ENCODE measurements at regions not wholly inside any gene's neighbourhood (a gene's known extent, or its start where the extent isn't known, plus 50 kb on each side); places are given as distances from the start of the nearest gene placed in this dataset.
"Not testable (repeated sequence)": the region's sequence is repeated elsewhere in the genome, so short reads cannot be mapped to it uniquely, and the experiment has no call there.

DNA sequence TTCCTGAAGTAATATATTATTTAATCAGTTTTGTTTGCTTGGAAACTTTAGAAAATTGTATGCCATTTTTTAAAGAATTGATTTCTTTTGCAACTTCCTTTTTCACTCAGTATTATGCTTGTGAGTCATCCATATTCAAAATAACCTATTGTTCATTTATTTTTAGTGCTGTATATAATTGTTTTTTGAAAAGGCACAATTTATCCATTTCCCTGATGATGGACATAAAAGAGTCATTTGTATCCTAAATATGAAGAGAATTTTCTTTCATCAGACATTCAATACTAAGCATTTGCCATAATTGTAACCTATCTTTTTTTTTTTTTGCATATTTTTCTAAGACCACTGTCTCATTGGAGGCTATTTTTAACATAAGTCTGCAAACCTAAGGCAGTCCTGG is 134.1 kb upstream of the SERPINE2 start:
- DNase-seq = no peak

DNA sequence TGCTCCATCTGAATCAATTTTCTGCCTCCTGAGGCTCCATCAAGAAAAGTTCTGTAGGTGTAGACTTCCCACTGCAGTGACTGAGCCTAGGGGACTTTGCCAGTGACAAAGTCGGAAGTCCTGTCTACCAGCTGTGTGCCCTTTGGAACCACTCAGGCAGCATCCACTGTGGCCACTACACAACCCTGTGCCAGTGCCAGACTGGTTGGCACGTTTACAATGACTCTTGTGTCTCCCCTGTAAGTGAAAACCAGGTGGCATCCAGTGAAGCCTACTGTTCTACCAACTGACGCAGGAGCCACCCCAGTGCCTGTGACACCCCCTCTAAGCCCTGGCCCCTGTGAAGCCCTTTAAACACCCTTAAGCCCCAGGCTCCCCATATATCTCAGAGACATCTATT is 132.1 kb upstream of the SERPINE2 start:
- no peak for DNase-seq

DNA sequence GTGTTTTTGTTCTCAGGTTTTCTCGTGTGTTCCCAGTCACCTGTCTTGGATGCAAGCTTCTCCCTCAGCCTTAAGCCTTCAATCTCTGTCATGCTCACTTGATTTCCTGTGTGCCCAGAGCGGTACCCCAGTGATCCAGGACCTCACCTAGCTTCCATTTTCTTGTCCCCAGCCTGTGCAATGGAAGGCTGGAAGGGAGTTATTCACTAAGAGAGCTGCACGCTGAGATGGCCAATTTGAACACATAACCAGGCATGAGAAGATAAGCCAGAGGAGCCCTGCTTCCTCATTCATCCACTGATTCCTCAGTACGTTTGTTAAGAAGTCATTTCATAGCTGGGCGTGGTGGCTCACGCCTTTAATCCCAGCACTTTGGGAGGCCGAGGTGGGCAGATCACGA is 130.8 kb upstream of the SERPINE2 start:
- DNase-seq = no peak

DNA sequence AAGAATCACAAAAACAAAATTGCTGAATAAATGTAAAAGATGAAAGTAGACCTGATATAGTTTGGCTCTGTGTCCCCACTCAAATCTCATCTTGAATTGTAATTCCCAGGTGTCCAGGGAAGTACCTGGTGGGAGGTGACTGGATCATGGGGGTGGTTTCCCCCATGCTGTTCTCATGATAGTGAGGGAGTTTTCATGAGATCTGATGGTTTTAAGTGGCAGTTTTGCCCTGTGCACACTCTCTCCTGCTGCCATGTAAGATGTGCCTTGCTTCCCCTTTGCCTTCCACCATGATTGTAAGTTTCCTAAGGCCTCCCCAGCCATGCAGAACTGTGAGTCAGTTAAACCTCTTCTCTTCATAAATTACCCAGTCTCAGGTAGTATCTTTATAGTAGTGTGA is 128.7 kb upstream of the SERPINE2 start:
- DNase-seq = not testable (repeated sequence)

DNA sequence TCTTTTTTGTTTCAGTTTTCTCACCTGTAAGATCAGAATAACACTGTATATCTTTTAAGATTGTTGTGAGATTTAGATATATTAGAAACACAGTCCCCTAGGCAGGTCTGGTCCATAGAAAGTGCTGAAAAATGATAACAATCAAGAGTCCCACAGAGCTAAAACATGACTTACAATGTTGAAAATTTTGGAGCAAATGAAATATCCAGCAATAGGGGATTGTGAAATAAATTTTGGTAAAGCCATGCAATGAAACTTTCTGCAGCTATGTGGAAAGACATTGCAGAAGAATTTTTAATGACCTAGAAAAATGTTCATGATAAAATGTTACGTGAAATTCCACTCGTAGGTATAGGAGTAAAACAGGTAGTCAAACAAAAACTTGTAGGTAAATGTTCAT is 127.6 kb upstream of the SERPINE2 start:
- DNase-seq = no peak

DNA sequence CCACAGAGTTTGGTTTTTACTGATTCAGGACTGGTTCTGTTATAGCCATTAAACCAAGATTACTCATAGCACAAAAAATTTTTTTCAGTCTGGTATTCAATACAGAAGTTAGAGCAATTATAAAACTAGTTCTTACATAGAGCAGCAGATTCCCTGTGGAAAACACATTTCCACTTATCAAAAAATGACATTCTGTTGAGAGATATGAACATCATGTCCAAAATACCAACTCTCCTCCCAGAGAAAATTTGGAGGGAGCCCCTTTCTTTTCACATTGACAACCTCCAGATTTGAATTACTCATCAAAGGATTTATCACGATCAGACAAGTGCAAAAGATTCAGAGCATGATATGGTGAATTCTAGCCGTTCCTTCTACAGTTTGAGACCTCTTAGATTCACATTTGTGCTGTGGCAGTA is 126.8 kb upstream of the SERPINE2 start:
- DNase-seq = no peak

DNA sequence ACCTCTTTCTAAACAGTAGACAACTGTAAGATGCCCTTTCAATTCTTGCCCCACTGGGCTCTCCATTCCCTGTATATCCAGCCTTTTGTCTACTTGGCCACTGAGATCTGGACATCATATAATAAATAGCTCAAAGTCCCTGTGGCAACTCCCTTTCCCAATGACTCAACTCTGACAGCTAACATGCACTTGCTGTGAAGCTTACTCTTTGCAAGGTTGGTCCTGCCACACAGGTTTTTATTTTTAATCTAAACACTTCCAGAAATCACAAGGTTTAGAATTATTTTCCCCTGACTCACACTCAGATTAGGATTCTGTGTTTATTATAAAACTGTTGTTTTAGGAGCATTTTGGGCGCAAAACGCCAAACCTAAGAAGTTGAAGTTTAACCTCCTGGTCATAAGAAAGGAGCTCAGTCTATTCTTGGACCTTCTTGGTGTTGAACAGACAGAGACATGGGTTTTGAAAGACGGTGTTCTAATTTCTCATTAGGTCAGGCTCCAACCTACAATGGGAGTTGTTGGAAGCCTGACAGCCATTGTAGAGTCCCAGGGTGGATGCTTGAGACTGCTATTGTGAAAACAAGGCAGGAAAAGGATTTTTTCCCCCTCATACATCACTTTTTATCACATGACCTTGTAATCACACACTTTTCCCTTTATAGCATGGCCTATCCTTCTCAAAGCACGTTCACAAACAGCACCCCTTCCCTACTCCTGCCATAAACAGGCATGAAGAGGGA is 124.7 kb upstream of the SERPINE2 start:
- no peak for DNase-seq

DNA sequence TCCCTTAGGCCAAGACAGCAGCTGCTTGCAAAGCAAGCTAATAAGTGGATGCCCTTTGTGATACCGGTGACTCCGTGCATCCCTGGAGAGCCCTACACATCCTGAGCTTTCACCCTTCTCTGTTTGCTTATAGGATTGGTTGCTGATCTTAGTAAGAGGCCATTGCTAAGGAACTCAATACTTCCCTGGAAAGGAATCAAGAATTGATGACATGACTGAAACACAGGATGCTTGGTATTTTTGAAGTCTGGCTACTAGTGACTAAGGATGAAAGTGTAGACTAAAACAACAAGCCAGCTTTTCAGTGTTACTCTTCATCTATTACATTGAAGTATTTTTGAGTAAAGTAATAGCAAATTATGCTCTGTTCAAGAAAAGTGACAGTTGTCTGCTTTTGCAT is 123.0 kb upstream of the SERPINE2 start:
- DNase-seq = no peak

DNA sequence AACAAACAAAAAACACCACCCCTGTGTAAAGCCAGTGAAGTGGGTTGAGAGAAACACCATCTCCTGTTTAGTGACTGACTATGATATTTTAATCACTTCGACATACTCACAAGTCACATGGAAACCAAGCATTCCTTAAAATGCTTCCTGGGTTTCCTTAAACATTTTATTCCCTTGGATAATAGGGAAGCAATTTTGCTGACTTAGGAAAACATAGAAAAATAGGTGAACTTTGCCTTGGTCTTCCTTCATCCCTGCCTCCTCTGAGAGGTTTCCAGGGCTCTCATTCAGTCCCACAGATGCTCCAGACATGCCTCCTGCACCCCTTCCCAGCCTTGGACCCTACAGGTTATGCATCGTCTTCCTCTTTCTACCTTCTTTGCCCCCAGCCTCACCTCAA is 122.6 kb upstream of the SERPINE2 start:
- DNase-seq = no peak

DNA sequence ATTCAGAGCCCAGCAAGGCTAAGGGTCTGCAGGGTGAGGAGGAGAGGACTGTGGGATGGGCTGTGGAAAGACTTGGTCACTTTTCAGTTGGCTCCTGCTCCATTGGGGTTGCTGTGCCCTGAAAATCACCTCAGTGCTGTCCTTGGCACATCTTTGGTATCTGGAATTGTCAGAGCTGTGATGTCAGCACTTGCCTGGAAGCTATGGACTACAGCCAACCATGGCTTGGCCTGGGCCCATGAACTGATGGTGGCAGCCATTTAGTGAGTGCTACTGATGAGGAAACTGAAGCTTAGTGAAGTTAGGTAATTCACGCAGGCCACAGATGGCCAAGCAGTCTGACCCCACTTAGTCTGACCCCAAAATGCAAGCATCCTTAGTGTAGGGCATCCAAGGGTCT is 121.8 kb upstream of the SERPINE2 start:
- DNase-seq = no peak

DNA sequence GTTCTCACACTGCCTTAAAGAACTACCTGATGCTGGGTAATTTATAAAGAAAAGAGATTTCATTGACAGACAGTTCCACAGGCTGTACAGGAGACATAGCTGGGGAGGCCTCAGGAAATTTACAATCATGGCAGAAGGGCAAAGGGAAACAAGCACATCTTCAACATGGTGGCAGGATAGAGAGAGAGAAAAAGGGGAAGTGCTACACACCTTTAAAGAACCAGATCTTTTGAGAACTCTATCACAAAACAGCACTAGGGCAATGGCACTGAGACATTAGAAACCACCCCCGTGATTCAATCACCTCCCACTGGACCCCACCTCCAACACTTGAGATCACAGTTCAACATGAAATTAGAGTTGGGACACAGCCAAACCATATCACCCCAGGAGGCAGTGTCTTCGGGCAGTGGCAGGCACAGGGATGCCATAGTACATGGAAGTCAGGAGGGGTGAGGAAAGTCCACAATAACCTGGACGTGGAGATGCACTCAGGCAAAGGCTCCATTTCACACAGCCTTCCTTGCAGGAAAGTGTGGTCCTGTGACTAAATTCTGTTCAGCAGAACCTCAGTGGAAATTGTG is 120.4 kb upstream of the SERPINE2 start:
- no peak for DNase-seq

DNA sequence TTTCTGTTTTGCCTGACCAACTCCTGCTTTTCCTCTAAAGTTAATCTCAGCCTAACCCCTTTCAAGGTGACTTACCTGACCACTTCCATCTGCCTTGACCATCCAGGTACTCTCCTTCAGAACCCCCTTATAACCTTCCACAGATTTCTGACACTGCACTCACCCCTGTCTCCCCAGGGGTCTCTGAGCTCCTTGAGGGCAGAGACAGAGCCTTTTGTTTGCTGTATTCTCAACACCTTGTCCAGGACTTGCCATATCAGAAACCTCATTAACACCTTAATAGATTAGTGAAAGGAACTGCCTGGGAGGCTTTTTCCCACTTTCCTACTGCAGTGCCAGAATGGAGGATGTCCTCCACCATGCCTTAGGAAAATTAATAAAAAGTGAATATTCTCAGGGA is 119.7 kb upstream of the SERPINE2 start:
- DNase-seq = no peak

DNA sequence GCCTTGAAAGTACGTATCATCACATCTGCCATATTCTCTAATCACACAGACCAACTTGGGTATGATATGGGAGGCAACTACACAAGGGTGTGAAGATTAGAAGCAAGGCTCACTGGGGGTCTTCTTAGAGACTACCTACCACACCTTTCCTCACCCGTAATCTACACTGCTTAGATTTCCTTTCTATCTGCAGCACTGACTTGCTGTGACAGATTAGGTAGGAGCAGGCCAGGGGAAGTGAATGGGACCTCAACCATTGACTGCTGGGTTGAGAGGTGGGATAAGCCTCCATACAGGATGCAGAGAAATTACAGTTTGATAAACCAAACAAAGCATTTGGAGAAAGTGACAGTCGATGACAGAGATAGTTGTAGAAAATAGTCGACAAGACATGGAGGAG is 119.0 kb upstream of the SERPINE2 start:
- DNase-seq = no peak

DNA sequence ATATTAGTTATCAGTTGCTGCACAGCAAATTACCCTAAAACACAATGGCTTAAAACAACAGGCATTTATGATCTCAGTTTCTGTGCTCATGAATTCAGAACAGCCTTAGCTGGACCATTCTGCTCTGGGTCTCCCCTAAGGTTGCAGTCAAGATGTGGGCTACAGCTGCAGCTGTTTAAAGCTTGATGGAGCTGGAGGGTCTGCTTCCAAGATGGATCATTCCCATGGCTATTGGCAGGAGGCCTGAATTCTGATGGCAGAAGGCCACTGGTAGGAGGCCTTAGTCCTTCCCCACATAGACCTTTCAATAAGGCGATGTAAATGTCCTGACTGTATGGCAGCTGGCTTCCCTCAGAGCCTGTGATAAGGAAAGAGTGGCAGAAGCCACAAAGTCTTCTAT is 118.6 kb upstream of the SERPINE2 start:
- no peak for DNase-seq

DNA sequence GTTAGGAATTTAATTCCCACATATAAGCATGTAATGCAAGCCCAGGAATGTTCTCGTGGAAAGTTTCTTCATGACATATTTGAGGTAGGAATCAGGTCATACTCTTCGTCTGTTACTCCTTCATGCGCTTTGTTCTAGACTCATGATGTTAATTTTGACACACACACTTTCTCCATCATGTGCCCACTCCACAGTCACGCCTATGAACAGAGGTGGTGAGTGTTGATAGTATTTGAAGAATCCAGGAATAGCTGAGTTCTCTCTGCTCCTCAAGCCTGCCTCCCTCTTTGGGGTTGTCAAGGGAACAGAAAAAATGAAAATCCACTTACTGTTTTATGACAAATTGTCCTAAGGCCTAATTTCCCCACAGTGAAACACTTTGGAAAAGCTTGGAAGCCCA is 117.3 kb upstream of the SERPINE2 start:
- no peak for DNase-seq

DNA sequence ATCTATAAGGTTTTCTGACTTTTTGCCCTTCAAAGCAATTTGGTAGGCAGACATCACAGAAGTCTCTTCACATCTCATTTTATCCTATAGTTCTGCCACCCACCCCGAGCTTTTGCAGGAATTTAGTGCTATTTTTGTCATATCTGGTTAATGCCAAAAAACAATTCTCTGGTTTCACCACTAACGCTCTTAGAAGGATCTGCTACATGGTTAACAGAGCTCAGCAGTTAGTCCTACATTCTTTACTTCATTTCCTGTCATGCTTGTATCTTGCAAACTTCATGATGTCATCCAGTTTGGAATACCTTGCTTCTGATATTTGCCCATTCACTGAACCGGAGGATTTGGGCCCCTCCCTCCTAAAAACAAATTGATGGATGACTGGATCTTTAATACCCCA is 116.8 kb upstream of the SERPINE2 start:
- no peak for DNase-seq

DNA sequence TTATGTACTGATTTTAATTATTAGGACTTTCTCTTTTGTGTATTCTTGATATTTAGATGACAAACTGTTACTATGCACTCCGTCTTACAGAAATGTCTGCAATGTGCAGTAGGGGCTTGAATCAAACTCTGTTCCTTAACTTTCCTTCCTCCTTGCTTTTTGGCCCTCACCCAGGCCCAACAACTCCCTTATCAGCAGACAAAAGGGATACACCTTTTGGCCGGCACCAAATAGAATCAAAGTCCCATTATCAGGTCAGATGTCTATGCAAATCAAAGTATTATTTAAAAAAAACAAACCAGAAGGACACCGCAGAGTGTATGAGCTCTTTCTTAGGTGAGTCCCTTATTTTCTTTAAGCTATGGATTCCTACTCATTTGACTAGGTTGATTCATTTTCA is 116.3 kb upstream of the SERPINE2 start:
- no peak for DNase-seq

DNA sequence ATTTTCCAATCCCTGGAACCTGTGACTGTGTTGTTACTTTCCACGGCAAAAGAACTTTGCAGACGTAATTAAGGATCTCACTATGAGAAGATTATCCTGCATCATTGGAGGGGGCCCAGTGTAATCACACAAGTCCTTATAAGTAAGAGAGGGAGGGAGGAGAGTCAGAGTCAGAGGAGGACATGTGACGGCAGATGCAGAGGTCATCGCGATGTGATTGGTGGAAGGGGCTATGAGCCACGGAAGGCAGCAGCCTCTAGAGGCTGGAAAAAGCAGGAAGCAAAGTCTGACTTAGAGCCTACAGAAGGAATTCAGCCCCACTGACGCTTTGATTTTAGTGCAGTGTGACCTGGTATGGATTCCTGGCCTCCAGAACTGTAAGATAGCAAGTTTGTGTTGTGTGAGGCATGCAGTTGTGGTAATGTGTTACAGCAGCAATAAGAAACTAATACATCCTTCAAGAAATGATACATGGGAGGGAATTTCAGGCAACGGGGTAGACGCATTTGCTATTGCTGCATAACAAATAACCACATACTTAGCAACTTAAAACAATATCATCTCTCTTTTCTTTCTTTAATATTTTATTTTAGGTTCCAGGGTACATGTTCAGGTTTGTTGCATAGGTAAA is 112.7 kb upstream of the SERPINE2 start:
- no peak for DNase-seq

DNA sequence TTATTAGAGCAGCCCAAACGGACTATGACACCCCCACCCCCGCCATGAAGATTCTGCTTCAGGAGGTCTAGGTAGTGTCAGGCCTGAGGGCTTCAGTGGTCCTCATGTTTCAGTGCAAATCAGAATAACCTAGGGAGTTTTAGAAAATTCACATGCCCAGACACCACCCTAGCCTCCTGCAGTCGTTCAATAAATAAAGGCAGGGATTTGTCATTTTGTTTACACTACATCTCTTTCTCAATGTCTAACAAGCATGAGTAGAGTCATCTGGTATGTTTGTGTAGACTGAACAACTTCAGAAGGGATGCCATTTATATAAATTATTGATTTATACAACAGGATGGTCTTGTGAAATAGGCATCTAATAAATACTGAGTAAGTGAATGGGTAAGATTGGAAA is 112.1 kb upstream of the SERPINE2 start:
- DNase-seq = no peak

DNA sequence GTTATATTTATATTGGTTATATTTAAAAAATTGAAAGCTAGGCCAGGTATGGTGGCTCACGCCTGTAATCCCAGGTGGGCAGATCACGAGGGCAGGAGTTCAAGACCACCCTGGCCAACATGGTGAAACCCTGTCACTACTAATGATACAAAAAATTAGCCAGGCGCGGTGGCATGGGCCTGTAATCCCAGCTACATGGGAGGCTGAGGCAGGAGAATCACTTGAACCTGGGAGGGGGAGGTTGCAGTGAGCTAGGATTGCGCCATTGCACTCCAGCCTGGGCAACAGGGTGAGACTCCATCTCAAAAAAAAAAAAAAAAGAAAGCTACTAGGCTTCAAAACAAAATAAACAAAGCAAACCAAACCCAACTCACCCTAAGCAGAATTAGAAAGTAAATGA is 109.0 kb upstream of the SERPINE2 start:
- DNase-seq = not testable (repeated sequence)

DNA sequence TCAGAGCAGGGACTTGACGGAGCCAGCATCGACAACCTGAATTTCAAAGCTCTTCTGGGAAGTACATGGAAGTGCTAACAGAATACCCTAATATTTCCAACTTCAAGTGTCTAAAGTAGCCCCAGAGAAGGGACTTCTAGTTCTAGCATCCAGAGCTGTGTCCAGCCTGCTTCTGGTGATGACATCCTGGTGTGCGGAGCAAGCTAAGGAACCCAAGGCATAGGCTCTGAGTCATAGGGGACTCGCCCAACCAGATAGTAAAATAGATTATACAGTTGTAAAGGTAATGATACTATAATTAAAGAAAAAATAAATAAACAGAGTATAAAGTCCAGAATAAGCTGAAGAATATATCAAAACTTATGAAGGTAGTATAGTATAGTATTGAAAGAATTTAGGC is 108.1 kb upstream of the SERPINE2 start:
- DNase-seq = no peak

DNA sequence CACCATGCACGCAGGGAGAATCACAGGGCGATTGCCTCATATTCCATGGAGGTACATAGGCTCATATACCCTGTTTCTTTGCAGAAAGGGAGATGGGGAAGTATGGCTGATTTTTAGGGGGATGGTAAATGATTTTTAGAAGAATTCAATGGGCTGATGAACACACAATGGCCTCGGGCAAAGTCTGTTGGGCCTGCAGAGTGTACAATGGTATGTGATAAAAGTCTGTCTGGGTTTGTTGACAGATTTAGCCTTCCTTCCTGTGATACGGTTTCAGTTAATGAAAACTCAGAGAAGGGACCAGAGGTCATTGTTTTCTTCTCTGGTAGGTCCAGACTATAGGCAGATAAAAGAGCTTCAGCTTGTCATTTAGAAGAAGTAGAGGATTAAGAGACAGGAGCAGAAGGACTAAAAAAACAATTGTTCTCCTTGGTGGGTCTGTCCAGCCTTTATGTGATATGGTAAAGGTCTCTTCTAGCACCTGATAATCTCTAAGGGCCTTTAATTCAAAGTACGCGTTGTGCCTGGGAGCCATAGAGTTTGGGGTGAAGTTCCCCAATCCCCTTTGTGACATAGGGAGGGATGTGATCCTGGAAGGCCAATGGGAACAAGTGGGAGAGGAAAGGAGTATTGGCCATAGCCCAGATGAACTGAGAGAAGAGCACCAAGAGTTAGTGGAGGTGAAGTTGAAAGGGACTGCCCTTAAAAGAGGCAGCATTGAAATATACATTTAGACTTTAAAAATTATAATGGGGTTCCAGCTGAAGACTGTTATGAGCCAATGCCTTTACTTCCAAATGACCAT is 107.5 kb upstream of the SERPINE2 start:
- no peak for DNase-seq

DNA sequence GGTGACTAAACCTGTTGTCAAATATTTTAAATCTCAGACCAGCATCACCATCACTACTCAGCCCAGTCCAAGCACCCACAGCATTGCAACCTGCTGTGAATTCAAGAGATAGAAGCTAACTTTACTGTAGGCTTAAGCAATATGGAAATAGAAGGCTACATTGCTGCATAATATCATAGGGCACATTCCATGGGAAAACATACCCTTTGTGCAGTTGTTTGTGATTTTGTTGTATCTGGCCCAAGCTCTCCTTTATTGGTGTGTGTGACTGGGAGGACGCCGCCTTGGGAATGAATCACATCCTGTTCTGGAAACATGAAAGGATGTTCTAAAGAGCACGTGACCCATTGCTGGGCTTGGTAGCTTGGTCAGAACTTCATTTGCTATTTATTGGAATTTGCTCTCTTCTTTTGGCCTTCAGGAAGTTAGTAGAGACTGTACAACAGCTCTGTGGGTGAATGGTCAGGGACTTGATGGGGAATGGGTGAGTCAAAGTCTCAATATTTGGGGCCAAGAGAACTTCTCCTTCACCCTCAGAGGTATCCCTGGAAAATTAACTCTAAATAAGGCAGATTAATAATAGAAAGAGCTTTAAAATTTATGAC is 106.8 kb upstream of the SERPINE2 start:
- no peak for DNase-seq

Data from NCI-H774 (cell line).